Spinal cord (tissue), 10 donors: ENCODE measurements at regions not wholly inside any gene's neighbourhood (a gene's known extent, or its start where the extent isn't known, plus 50 kb on each side); places are given as distances from the start of the nearest gene placed in this dataset. TPM values are rescaled to one million over a fixed set of nuclear protein-coding genes. Genes with fewer than 3 reads are reported as not detected.
"Not testable (repeated sequence)": the region's sequence is repeated elsewhere in the genome, so short reads cannot be mapped to it uniquely, and the experiment has no call there.

ENCODE experiments used
- DNase-seq, 6 donors: peaks; one replicate each; pipeline versions ENCODE4 v3.0.0 to v3.0.0-alpha.2; 2013 to 2015; ENCODE audit warnings: low spot score in 6 of 6, low read depth in 4 of 6
- H3K27ac ChIP-seq: one replicate; pipeline ENCODE4 v1.5.1; 2013; ENCODE audit warnings: low read depth, low read length, control low read depth
- H3K27me3 ChIP-seq: one replicate; pipeline ENCODE4 v1.6.1; 2013; ENCODE audit warnings: low read length; ENCODE audit not compliant: control insufficient read depth, insufficient read depth
- H3K36me3 ChIP-seq: one replicate; pipeline ENCODE4 v1.6.1; 2013; ENCODE audit warnings: low read length; ENCODE audit not compliant: control insufficient read depth, insufficient read depth
- H3K4me1 ChIP-seq: one replicate; pipeline ENCODE4 v1.6.1; 2013; ENCODE audit warnings: low read length; ENCODE audit not compliant: control insufficient read depth, insufficient read depth
- H3K4me3 ChIP-seq: one replicate; pipeline ENCODE4 v1.5.1; 2013; ENCODE audit warnings: low read depth, low read length, control low read depth
- H3K9me3 ChIP-seq: one replicate; pipeline ENCODE4 v1.6.1; 2013; ENCODE audit warnings: low read length; ENCODE audit not compliant: control insufficient read depth, insufficient read depth
- WGBS: methylation state at CpG from one replicate; pipeline ENCODE4 v1.1.5; 2013; ENCODE audit warnings: missing lambda C conversion rate; ENCODE audit not compliant: insufficient coverage; 5-methylcytosine and 5-hydroxymethylcytosine counted together
- small RNA-seq: library from RNA; depleted of rRNA; stranded (forward); fragments of <200 nt; gene quantifications from one replicate; pipeline ENCODE3, GENCODE V24; 2014; ENCODE audit warnings: low replicate concordance
- donor health status: healthy.

- not testable (repeated sequence) for H3K27ac ChIP-seq
Measured at GRCh38 chr12:68552605-68553195, 58.0 kb upstream of the RAP1B start.

GRCh38 chr12:68557011-68557730, 53.5 kb upstream of the RAP1B start:
- H3K4me1 ChIP-seq = no peaks in the 10 kb centered on the region
- no peak overlapping the region for H3K4me3 ChIP-seq
- 28% methylated on average over 2 of the region's 5 CpGs for WGBS
- H3K9me3 ChIP-seq = no peaks in the 10 kb centered on the region
- DNase-seq = no peak
- no peak overlapping the region for H3K27ac ChIP-seq
- no peaks in the 10 kb centered on the region for H3K36me3 ChIP-seq
- no peaks in the 10 kb centered on the region for H3K27me3 ChIP-seq

More at GRCh38 chr12:68552605-68553195, 58.0 kb upstream of the RAP1B start:
- WGBS = no CpG with 5 or more reads among the region's 2 CpGs
- H3K9me3 ChIP-seq, H3K36me3 ChIP-seq, DNase-seq, H3K4me3 ChIP-seq, H3K4me1 ChIP-seq, H3K27me3 ChIP-seq: not testable (repeated sequence)

- H3K9me3 ChIP-seq = no peaks in the 10 kb centered on the region
- H3K4me3 ChIP-seq = no peak overlapping the region
- no peak for DNase-seq
- no peak overlapping the region for H3K27ac ChIP-seq
- H3K27me3 ChIP-seq = no peaks in the 10 kb centered on the region
- no peaks in the 10 kb centered on the region for H3K36me3 ChIP-seq
- WGBS = 100% methylated on average over 1 of the region's 1 CpG
- no peaks in the 10 kb centered on the region for H3K4me1 ChIP-seq
Measured at GRCh38 chr12:68559246-68559645, 51.5 kb upstream of the RAP1B start.

DNA sequence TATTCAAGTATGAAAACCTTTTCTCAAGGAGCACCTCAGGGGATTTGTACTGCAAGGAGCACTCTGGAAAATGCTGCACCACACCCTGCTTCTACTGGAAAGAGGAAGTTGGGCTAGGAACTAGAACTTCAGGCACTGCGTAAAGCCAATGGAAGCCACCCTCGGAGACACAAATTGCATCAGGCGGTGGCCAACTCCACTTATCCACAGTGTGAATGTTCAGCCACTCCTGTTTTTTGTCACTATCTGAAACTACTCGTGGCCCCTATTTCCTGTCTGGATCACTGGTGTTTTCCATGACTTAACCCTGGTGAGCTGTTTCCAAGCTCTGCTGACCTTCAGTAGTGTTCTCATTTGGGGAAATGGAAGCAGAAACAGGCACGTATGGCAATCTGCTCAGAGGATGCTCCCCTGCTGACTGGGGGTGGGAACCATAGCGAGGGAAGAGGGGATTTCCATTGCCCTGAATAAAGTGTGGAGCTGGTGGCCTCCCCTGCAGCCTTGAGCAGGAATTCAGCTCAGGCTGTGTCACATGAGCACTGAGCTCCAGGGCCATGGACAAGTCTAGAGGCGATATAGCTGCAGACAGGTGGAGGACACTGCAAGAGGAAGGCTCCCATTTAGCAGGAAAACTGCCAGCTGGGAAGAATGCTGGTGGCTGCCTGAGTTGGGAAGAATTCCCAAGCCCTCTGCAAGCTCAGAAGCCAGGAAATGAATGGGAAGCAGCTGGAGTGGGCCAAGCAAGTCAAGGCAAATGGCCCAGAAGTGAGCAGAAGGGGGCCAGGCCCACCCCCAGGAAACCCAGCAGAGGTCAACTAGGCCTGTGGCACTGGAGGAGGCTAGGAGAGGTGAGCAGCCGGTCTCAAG, 50.5 kb upstream of the RAP1B start:
- H3K4me1 ChIP-seq = no peaks in the 10 kb centered on the region
- WGBS = 60% methylated on average over 6 of the region's 8 CpGs
- no peak for DNase-seq
- H3K36me3 ChIP-seq = no peaks in the 10 kb centered on the region
- no peak overlapping the region for H3K4me3 ChIP-seq
- no peaks in the 10 kb centered on the region for H3K27me3 ChIP-seq
- no peak overlapping the region for H3K27ac ChIP-seq
- H3K9me3 ChIP-seq = no peaks in the 10 kb centered on the region

DNA sequence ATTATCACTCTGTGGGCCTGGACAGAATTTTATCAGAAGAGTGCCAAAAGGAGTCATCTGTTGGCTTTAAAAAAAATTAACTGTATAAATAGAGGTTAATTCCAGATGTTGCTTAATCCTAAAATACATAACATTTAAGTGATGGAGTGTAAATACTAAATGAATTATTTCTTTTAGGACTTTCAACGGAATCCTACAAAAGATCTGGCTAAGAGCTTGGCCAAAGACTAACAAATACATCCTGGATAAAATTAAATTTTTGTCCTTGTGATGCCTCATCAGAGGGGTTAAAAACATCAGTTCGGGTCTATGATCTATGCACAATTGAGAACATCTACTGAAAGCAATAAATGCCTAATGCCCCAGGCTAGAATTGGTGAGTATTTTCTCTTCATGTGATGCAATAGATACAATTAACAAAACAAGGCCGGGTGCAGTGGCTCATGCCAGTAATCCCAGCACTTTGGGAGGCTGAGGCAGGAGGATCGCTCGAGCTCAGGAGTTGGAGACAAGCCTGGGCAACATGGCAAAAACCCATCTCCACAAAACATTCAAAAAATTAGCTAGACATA, 49.8 kb upstream of the RAP1B start:
- H3K27me3 ChIP-seq = no peaks in the 10 kb centered on the region
- H3K36me3 ChIP-seq = no peaks in the 10 kb centered on the region
- no peak overlapping the region for H3K4me3 ChIP-seq
- H3K27ac ChIP-seq = no peak overlapping the region
- WGBS = 93% methylated on average over 3 of the region's 5 CpGs
- H3K9me3 ChIP-seq = no peaks in the 10 kb centered on the region
- H3K4me1 ChIP-seq = no peaks in the 10 kb centered on the region
- no peak for DNase-seq

Small RNAs in the stretch of these regions (small RNA-seq; reads per million reads assigned to genes)
- not detected for gene AC008033.2
